H9 (cell line): ENCODE measurements at regions not wholly inside any gene's neighbourhood (a gene's known extent, or its start where the extent isn't known, plus 50 kb on each side); places are given as distances from the start of the nearest gene placed in this dataset.

Source experiments
- DNase-seq: peaks from one replicate; pipeline ENCODE4 v3.0.0-alpha.2; 2017
- H2AFZ ChIP-seq: one replicate; pipeline ENCODE4 v1.6.1; 2013; ENCODE audit warnings: mild to moderate bottlenecking, low read length, control low read depth, moderate library complexity
- H2AK5ac ChIP-seq: 2 replicates; pipeline ENCODE4 v1.6.1; 2013; ENCODE audit warnings: low read length, control low read depth, mixed read lengths; ENCODE audit not compliant: insufficient read length
- H2BK120ac ChIP-seq: one replicate; pipeline ENCODE4 v1.6.1; 2013; ENCODE audit warnings: low read depth, mild to moderate bottlenecking, low read length, control low read depth, inconsistent platforms; ENCODE audit not compliant: poor library complexity, severe bottlenecking
- H2BK12ac ChIP-seq: 2 replicates; pipeline ENCODE4 v1.6.1; 2013; ENCODE audit warnings: low read length, control low read depth, mixed read lengths, low read depth; ENCODE audit not compliant: insufficient read length
- H2BK15ac ChIP-seq: 2 replicates; pipeline ENCODE4 v1.6.1; 2013; ENCODE audit warnings: low read depth, low read length, control low read depth
- H2BK20ac ChIP-seq: one replicate; pipeline ENCODE4 v1.6.1; 2013; ENCODE audit warnings: low read depth, mild to moderate bottlenecking, low read length, control low read depth, inconsistent platforms; ENCODE audit not compliant: poor library complexity, severe bottlenecking
- H2BK5ac ChIP-seq: 2 replicates; pipeline ENCODE4 v1.6.1; 2013; ENCODE audit warnings: low read length, control low read depth, mixed read lengths; ENCODE audit not compliant: insufficient read length
- H3K14ac ChIP-seq: 2 replicates; pipeline ENCODE4 v1.6.1; 2013; ENCODE audit warnings: low read length, control low read depth; ENCODE audit not compliant: insufficient read depth
- H3K18ac ChIP-seq: 2 replicates; pipeline ENCODE4 v1.6.1; 2013; ENCODE audit warnings: low read depth, mild to moderate bottlenecking, mixed read lengths, low read length, control low read depth; ENCODE audit not compliant: insufficient read length
- H3K23ac ChIP-seq: 2 replicates; pipeline ENCODE4 v1.6.1; 2013; ENCODE audit warnings: low read length, control low read depth, mixed read lengths, low read depth; ENCODE audit not compliant: insufficient read length
- H3K23me2 ChIP-seq: 2 replicates; pipeline ENCODE4 v1.6.1; 2013; ENCODE audit warnings: low read depth, mild to moderate bottlenecking, mixed read lengths, low read length, control low read depth; ENCODE audit not compliant: insufficient read length, poor library complexity, severe bottlenecking
- H3K27ac ChIP-seq: 2 replicates; pipeline ENCODE4 v1.5.1; 2013; ENCODE audit warnings: low read length, control low read depth, mixed read lengths, low read depth; ENCODE audit not compliant: insufficient read length
- H3K27me3 ChIP-seq: 2 replicates; pipeline ENCODE4 v1.6.1; 2013; ENCODE audit warnings: low read length, control low read depth, inconsistent platforms; ENCODE audit not compliant: insufficient read depth
- H3K4ac ChIP-seq: 2 replicates; pipeline ENCODE4 v1.6.1; 2013; ENCODE audit warnings: low read depth, mild to moderate bottlenecking, control low read depth, inconsistent platforms, low read length, moderate library complexity
- H3K4me1 ChIP-seq: 2 replicates; pipeline ENCODE4 v1.6.1; 2013; ENCODE audit warnings: low read length, control low read depth, inconsistent platforms; ENCODE audit not compliant: insufficient read depth
- H3K4me2 ChIP-seq: 2 replicates; pipeline ENCODE4 v1.6.1; 2013; ENCODE audit warnings: low read length, control low read depth, mixed read lengths; ENCODE audit not compliant: insufficient read length, insufficient read depth
- H3K56ac ChIP-seq: 2 replicates; pipeline ENCODE4 v1.6.1; 2013; ENCODE audit warnings: low read depth, mild to moderate bottlenecking, mixed read lengths, low read length, control low read depth; ENCODE audit not compliant: insufficient read length
- H3K79me1 ChIP-seq: 2 replicates; pipeline ENCODE4 v1.6.1; 2013; ENCODE audit warnings: low read depth, mild to moderate bottlenecking, moderate library complexity, low read length, control low read depth, inconsistent platforms; ENCODE audit not compliant: insufficient read depth, poor library complexity, severe bottlenecking
- H3K79me2 ChIP-seq: 2 replicates; pipeline ENCODE4 v1.6.1; 2013; ENCODE audit warnings: low read length, control low read depth, inconsistent platforms; ENCODE audit not compliant: insufficient read depth
- H3K9ac ChIP-seq: 2 replicates; pipeline ENCODE4 v1.6.1; 2013; ENCODE audit warnings: low read length, control low read depth, mixed read lengths; ENCODE audit not compliant: insufficient read length; ENCODE audit errors: extremely low read depth
- H3K9me3 ChIP-seq: one replicate; pipeline ENCODE4 v1.6.1; 2013; ENCODE audit warnings: low read depth, low read length, inconsistent platforms; ENCODE audit not compliant: control insufficient read depth
- H3T11ph ChIP-seq: one replicate; pipeline ENCODE4 v1.6.1; 2013; ENCODE audit warnings: mild to moderate bottlenecking, low read length, control low read depth, inconsistent platforms
- H4K20me1 ChIP-seq: one replicate; pipeline ENCODE4 v1.6.1; 2013; ENCODE audit not compliant: control insufficient read depth, insufficient read length, insufficient read depth
- H4K5ac ChIP-seq: 2 replicates; pipeline ENCODE4 v1.6.1; 2013; ENCODE audit warnings: low read depth, mild to moderate bottlenecking, mixed read lengths, low read length, control low read depth; ENCODE audit not compliant: insufficient read length
- H4K8ac ChIP-seq: replicated peaks from 2 replicates; pipeline ENCODE4 v1.6.1; 2013; ENCODE audit warnings: low read length, control low read depth, mixed read lengths, low read depth; ENCODE audit not compliant: insufficient read length
- H4K91ac ChIP-seq: 2 replicates; pipeline ENCODE4 v1.6.1; 2013; ENCODE audit warnings: low read depth, mild to moderate bottlenecking, moderate library complexity, mixed read lengths, low read length, control low read depth; ENCODE audit not compliant: insufficient read length
- H3K27ac Mint-ChIP-seq, 3 experiments: 2 replicates in 2 of 3; 3 replicates in 1 of 3; pipeline ENCODE4 v1.8.0; 2020 to 2021; ENCODE audit warnings: mixed read lengths in 3 of 3, mild to moderate bottlenecking in 1 of 3, moderate library complexity in 1 of 3
- H3K27me3 Mint-ChIP-seq: 2 replicates; pipeline ENCODE4 v1.8.0; 2021; ENCODE audit warnings: low read depth, mild to moderate bottlenecking, moderate library complexity, mixed read lengths
- H3K36me3 Mint-ChIP-seq, 3 experiments: 2 replicates in 2 of 3; 3 replicates in 1 of 3; pipeline ENCODE4 v1.8.0; 2020 to 2021; ENCODE audit warnings: low read depth in 3 of 3, mixed read lengths in 3 of 3; ENCODE audit not compliant: insufficient read depth in 1 of 3
- H3K4me1 Mint-ChIP-seq, 2 experiments: 2 replicates each; pipeline ENCODE4 v1.8.0; 2020; ENCODE audit warnings: mixed read lengths in 2 of 2
- H3K4me3 Mint-ChIP-seq, 2 experiments: 2 replicates in 1 of 2; 3 replicates in 1 of 2; pipeline ENCODE4 v1.8.0; 2020 to 2021; ENCODE audit warnings: mild to moderate bottlenecking in 2 of 2, mixed read lengths in 2 of 2, moderate library complexity in 1 of 2
- H3K9me3 Mint-ChIP-seq, 2 experiments: 2 replicates in 1 of 2; 3 replicates in 1 of 2; pipeline ENCODE4 v1.8.0; 2020; ENCODE audit warnings: mild to moderate bottlenecking in 2 of 2, mixed read lengths in 2 of 2, moderate library complexity in 1 of 2
- CTCF ChIP-seq: fragments of 200-600 bp; sonication (generic); conservative IDR thresholded peaks from 3 replicates; pipeline ENCODE4 v1.8.0; 2021; ENCODE audit warnings: antibody characterized with exemption, mild to moderate bottlenecking
- WGBS: extraction: QIAGEN DNeasy Blood & Tissue Kit; methylation state at CpG from one replicate; pipeline ENCODE4 v1.1.7; 2013; ENCODE audit warnings: missing lambda C conversion rate, low lambda C conversion rate, mixed read lengths; ENCODE audit not compliant: insufficient read length; ENCODE audit errors: extremely low coverage; 5-methylcytosine and 5-hydroxymethylcytosine counted together

- no peak overlapping the region for H3K4me2 ChIP-seq
- Mint-ChIP-seq H3K27me3 (no peaks in the 10 kb centered on the region), H3K4me3 (no peak overlapping the region), H3K36me3 (0 out of 7 replicates have a peak, but pooled peaks cover 0 to 7% (median 0%) of the 10 kb centered on the region in 3 experiments), H3K9me3 (peaks cover 0 to 3% of the 10 kb centered on the region in 2 experiments; a peak in 1 of 5 replicates), H3K27ac (no peak overlapping the region), H3K4me1 (peaks cover 29 to 40% of the 10 kb centered on the region in 2 experiments)
- no peak overlapping the region for H2BK20ac ChIP-seq
- no peak overlapping the region for H3K23ac ChIP-seq
- H2BK5ac ChIP-seq: no peak overlapping the region
- H2AK5ac ChIP-seq: no peak overlapping the region
- no peak overlapping the region for H2AFZ ChIP-seq
- H3K9me3 ChIP-seq: no peaks in the 10 kb centered on the region
- no peak overlapping the region for H4K91ac ChIP-seq
- no peak overlapping the region for H2BK120ac ChIP-seq
- H3K4ac ChIP-seq: no peak overlapping the region
- WGBS: no CpG with 5 or more reads among the region's 5 CpGs
- no peak overlapping the region for H2BK12ac ChIP-seq
- no peak overlapping the region for H4K8ac ChIP-seq
- H3K79me2 ChIP-seq: no peaks in the 10 kb centered on the region
- no peaks in the 10 kb centered on the region for H4K20me1 ChIP-seq
- no peaks in the 10 kb centered on the region for H3K27me3 ChIP-seq
- no peak for DNase-seq
- peaks cover 8% of the 10 kb centered on the region; the same call in 1 of the 2 replicates for H3K4me1 ChIP-seq
- H3K14ac ChIP-seq: no peak overlapping the region
- H3K23me2 ChIP-seq: no peaks in the 10 kb centered on the region
- no peak overlapping the region for H4K5ac ChIP-seq
- H3K27ac ChIP-seq: no peak overlapping the region
- no peak overlapping the region for H3K18ac ChIP-seq
- H3T11ph ChIP-seq: no peak overlapping the region
- H3K56ac ChIP-seq: no peak overlapping the region
- H3K9ac ChIP-seq: no peak overlapping the region
- H2BK15ac ChIP-seq: no peak overlapping the region
- TF ChIP-seq CTCF: no peak
- no peaks in the 10 kb centered on the region for H3K79me1 ChIP-seq
Observed at GRCh38 chr15:39438260-39438659, 142.6 kb upstream of the THBS1 start.
